ENCODE measurements at regions not wholly inside any gene's neighbourhood (a gene's known extent, or its start where the extent isn't known, plus 50 kb on each side); places are given as distances from the start of the nearest gene placed in this dataset.
"Not testable (repeated sequence)": the region's sequence is repeated elsewhere in the genome, so short reads cannot be mapped to it uniquely, and the experiment has no call there.

DNA sequence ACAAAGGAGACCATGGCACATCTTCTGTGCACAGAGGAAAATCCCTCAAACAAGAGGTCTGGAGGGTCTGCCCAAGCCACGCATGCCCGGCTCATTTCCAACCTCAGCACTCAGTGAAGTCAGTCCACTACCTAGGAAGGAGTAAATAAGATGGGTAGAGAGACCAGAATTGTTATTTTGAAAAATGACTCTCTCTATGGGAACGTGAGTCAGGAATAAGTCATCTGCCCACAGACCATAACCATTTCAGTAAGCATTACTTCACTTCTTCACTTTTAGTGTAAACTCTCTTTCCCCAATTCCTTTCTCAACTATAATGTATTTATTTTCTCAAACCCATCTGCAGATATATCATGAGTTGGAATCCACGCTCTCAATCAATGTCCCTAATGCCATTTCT is 1039.9 kb upstream of the USP15 start:
- DNase-seq (ENCODE audit: low read depth in 1 of 2, low spot score in 1 of 2) = no peak

DNA sequence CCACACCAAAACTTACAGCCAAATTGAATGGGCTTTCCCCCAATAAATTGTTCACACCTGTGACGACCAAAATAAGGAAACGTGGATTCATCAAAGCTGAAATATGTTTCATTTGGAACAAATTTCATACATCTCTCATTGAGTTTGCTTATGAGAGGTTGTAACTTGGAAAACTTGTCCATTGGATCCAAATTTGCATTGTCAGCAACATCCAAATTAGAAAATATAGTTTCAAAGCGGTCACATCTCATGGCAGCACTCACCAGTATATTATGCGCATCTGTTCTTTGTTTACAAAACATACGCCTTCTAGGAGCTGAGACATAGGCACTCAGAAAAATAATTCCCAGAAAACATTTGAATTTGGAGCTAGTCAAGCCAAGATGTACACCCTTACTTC is 1028.2 kb upstream of the USP15 start:
- DNase-seq (ENCODE audit: low read depth in 1 of 2, low spot score in 1 of 2) = no peak

DNA sequence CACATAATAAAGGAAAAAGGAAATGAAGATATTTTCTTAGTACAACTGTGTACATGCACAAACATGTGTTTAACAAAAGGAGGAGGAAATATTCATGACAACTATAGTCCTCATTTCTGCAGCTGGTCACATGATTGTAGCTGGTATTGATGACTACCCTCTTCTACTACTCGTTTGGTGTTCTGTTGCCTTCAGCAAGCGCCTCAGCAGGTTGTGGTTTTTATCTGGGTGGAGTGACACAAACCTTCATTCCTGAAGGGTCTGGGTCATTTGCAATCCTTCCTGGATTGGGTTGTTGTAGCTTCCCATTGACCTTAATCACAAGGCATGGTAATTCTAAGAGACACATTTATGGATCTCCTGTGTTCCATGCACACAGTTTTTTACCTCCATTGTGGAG is 1009.9 kb upstream of the USP15 start:
- DNase-seq (ENCODE audit: low read depth in 1 of 2, low spot score in 1 of 2) = no peak

DNA sequence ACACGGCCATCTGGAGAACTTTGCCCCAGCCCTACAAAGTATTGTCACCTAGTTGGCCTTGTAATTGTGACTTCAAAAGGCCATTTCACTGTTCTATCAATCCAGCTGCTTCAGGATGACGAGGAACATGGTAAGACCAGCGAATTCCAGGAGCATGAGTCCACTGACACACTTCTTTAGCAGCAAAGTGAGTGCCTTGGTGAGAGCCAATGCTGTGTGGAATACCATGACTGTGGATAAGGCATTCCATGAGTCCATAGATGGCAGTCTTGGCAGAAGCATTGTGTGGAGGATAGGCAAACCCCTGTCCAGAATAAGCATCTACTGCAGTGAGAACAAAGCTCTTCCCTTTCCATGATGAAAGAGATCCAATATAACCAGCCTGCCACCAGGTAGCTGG is 1009.1 kb upstream of the USP15 start:
- DNase-seq (ENCODE audit: low read depth in 1 of 2, low spot score in 1 of 2) = no peak

DNA sequence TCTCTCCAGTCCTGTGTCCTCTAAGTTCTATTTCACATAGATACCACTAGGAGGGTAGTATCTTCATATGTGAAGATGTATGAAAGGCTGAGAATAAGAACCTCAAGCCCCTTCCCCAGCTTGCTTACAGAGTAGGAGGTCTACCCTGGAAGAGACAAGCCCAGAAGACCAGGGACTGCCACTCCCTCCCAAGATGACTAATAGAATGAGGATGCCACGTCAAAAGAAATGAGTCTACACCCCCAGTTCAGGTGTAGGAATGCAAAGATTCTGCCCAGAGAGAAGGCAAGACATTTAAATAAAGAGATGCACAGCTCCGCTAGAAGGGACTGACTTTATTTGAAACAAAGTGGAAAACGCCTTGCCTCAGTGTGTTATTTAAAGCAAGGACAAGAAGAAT is 1006.0 kb upstream of the USP15 start:
- DNase-seq (ENCODE audit: low read depth in 1 of 2, low spot score in 1 of 2) = no peak

DNA sequence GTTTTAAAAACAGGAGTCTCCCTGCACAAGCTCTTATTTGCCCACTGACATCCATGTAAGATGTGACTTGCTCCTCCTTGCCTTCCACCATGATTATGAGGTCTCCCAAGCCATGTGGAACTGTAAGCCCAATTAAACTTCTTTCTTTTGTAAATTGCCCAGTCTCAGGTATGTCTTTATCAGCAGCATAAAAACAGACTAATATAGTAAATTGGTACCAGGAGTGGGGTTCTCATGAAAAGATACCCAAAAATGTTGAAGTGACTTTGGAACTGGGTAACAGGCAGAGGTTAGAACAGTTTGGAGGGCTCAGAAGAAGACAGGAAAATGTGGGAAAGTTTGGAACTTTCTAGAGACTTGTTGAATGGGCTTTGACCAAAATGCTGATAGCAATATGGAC is 995.9 kb upstream of the USP15 start:
- DNase-seq (ENCODE audit: low read depth in 1 of 2, low spot score in 1 of 2) = not testable (repeated sequence)

DNA sequence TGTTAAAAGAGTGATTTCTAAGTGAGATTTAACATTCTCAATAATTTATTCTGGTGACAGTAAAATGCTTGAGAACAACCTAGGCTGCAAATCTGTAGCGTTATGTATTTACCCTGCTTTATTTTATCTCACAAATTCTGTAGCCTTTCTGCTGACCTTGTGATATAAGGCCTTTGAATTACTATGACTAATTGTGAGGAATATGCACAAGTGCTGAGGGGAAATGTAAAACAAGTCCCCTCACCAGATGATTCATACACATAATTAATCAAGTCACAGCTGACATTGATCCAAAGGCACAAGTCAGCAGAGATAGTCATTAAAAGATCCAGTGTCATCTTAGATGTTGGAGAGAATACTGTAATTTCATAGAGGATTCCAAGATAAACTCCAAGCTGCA is 992.7 kb upstream of the USP15 start:
- DNase-seq (ENCODE audit: low read depth in 1 of 2, low spot score in 1 of 2) = no peak

DNA sequence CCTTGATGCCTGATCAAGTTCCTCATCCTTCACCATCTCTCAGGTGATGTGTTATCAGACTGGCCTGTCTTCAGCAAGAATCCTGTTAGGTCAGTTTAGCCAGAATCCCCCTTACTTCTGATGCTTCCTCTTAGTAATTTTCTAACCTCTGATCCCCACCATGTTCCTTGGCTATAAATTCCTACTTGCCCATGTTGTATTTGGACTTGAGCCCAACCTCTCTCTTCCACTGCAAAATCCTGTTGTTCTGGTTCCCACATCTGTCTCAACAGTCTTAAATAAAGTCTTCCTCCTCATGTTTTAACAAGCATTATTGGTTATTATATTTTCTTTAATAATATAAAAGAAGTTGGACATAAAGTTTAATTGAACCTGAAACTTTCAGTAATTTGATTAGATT is 987.8 kb upstream of the USP15 start:
- DNase-seq (ENCODE audit: low read depth in 1 of 2, low spot score in 1 of 2) = no peak

DNA sequence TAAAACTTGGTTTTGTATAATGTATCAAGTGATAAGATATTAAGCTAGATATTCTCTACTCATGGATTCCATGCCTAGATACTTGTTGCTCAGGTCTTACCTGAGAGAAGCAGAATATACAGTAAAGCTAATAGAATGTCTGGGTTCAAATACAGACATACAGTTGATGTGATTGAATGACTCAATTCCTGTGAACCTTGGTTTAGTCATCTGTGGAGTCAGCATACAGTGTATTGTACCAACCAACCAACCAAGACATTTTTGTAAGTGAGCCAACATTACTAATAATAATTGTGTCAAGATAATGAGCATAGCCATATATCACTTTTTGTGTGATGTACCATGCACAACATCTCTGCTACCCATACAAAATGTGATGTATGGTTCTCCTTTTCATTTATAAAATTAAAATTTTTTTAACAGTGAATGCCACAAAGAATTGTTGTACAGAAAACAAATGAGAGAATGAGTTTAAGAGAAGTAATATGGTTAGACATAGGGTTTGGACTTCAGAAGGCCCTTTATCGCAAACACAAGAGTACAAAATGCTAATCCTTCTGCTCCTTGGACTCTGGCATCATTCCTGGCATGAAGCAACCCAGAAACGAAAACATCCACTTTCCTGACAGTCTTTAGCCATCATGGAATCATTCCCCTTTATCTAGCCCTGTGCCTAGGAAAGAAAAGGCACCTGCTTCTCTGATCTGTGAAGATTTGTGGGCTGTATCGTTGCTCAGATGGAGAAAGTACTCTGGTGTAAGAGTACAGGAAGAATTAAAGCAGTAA is 977.2 kb upstream of the USP15 start:
- DNase-seq (ENCODE audit: low read depth in 1 of 2, low spot score in 1 of 2) = no peak

DNA sequence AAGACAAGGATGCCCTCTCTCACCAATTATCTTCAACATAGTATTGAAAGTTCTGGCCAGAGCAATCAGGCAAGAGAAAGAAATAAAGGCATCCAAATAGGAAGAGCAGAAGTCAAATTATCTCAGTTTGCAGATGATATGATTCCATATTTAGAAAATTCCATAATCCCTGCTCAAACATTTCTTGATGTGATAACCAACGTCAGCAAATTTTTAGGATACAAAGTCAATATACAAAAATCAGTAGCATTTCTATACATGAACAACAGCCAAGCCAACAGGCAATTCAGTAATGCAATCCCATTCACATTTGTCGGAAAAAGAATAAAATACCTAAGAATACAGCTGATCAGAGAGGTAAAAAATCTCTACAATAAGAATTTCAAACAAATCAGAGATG is 969.7 kb upstream of the USP15 start:
- DNase-seq (ENCODE audit: low read depth in 1 of 2, low spot score in 1 of 2) = no peak

DNA sequence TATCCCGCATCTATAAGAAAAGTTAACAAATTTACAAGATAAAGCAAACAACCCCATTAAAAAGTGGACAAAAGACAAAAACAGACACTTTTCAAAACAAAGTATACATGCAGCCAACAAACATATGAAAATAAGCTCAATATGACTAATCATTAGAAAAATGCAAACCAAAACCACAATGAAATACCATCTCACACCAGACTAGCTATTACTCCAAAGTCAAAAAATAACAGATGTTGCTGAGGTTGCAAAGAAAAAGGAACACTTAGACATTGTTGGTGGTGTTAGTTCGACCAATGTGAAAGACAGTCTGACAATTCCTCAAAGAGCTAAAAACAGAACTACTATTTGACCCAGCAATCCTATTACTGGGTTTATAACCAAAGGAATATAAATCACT is 968.6 kb upstream of the USP15 start:
- DNase-seq (ENCODE audit: low read depth in 1 of 2, low spot score in 1 of 2) = no peak

DNA sequence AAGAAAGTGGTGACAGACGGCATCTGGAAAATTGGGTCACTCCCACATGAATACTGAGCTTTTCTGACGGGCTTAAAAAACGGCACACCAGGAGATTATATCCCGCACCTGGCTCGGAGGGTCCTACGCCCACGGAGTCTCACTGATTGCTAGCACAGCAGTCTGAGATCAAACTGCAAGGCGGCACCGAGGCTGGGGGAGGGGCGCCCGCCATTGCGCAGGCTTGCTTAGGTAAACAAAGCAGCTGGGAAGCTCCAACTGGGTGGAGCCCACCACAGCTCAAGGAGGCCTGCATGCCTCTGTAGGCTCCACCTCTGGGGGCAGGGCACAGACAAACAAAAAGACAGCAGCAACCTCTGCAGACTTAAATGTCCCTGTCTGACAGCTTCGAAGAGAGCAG is 966.2 kb upstream of the USP15 start:
- not testable (repeated sequence) for DNase-seq (ENCODE audit: low read depth in 1 of 2, low spot score in 1 of 2)

DNA sequence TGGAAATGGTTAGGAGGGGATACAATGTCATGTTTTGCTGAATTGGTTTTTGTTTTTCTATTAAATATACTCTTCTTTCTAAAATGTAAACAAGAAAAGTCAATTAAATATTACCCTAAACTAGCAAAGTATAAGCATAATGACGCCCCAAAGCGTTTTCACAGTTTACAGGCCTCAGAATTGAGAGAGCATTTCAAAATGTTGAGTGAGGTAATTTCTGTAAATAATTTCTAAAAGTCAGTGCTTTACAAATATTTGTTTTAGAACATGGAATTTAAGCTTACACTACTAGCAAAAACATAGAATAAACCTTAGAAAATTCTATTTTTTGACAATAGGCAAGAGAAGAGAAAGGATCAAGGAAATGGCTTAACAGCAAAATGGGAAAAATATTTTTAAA is 958.4 kb upstream of the USP15 start:
- DNase-seq (ENCODE audit: low read depth in 1 of 2, low spot score in 1 of 2) = no peak

DNA sequence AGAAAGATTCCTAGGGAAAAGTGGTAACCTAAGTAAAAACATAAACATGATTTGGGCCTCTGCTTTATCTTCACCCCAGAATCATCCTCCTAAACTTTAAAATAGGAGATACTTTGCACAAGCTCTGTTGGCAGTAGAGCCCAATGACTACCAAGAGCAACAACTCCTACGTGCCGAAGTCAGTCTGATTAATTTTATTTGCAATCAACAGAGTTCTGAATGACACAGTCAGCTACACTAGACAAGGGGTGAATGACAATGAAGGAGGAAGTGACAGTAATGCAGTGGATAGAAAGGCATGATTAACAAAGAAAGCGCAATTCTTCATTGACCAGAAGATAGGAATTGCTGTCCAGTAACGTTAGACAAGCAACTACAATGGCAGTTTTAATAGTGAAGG is 957.9 kb upstream of the USP15 start:
- DNase-seq (ENCODE audit: low read depth in 1 of 2, low spot score in 1 of 2) = no peak

DNA sequence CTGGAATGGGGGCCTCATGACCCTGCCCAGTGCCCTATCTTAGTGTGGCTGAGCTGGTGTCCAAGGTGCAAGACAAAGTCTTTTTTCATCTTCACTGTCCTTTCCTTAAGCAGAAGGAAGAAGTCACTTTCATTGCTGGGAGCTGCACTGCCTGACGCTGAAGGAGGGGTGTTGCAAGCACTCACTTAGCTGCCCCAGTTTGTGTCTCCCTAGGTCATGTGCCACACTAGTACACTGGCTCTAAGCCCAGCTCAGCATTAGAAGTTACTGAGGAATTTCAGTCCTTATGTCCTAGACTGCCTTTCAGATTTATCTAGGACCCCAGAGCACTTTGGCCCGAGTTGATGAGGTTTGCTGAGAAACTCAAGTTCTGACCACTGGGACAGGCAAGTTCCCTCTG is 952.0 kb upstream of the USP15 start:
- DNase-seq (ENCODE audit: low read depth in 1 of 2, low spot score in 1 of 2) = no peak

DNA sequence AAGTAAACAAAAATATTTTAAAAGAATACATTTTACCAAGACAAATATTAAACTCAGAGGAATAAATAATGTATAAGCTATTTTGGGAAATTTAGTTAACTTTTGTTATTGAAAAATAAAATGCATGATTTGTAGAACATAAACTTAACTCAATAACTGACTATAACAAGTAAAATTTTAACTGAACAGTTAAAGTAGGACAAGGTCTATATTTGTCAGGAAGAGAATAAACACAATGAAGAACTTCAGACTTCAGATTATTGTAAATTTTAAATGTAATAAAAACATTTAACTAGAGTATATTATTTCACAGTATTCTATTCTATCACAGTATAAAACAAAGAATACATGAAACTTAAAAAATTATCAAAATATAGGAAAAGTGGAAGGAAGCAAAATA is 948.8 kb upstream of the USP15 start:
- no peak for DNase-seq (ENCODE audit: low read depth in 1 of 2, low spot score in 1 of 2)

DNA sequence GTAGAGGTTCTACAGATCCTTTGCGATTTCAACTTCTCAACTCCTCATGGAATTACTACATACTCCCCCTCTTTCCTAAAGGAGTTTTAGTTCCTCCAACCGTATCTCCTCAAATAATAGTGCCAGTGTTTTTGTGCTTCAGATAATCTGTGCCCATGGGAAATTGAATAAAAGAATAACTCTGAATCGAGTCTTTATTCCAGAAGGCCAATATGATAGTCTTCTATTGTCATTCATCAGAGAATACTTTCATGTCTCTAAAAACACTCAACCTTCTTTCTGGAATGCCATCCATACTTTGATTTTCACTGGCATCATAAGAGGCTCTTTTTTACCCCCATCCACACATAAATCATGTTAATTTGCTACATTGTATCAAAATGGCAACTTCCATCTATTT is 911.3 kb upstream of the USP15 start:
- DNase-seq (ENCODE audit: low read depth in 1 of 2, low spot score in 1 of 2) = no peak

DNA sequence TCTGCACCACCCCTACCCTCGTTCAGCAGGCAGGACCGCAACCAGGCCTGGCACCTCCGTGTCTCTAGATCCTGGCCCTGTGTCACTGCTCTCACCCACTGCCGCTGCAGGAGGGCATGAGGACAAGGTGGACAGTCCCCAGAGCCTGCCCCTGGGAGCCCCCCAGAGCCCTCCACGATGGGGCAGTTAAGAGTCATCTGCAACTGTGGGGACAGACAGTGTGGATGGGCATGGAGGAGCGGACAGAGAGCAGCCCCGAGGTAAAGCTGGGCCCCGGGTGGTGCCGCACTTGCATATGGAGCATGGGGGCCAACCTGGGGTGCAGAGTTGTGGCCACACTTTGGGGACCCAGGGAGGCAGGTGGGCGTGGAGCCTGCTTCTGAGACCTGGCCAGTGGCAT is 905.1 kb upstream of the USP15 start:
- DNase-seq (ENCODE audit: low read depth in 1 of 2, low spot score in 1 of 2) = no peak

DNA sequence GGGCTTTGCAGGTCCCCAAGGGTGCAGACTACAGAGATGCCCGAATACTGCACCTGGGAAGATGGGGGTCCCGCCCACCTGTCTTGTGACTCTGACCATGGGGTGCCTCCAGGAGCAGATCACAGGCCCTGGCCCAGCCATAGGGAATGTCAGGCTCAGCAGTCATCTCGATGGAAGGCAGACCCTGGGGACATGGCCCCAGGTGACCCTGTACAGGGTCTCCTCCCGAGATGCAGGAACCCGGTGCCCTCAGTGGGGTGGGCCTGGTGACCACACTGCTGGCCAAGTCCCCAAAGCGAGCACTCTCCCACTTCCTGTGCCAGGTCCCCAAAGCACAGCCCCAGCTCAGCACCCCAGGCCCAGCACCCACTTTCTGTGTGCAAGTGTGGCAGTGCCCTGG is 903.7 kb upstream of the USP15 start:
- DNase-seq (ENCODE audit: low read depth in 1 of 2, low spot score in 1 of 2) = no peak

DNA sequence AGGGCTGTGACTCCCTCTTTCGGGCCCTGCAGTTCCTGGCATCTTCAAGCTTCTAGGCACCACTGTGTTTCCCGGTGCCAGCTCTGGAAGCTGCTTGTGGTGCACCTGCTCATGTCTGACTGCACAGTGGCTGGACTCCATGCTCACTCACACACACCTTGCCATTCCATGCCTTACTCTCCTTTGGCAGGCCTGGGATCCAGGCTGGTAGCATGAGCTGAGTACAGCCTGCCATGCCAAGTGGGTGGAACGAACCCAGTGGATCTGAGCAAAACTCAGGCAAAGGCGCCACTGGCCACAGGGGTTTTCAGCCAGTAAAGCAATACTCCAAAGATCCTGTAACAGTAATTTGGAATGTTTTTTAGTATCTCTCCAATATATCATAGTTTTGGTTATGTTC is 902.7 kb upstream of the USP15 start:
- DNase-seq (ENCODE audit: low read depth in 1 of 2, low spot score in 1 of 2) = no peak

DNA sequence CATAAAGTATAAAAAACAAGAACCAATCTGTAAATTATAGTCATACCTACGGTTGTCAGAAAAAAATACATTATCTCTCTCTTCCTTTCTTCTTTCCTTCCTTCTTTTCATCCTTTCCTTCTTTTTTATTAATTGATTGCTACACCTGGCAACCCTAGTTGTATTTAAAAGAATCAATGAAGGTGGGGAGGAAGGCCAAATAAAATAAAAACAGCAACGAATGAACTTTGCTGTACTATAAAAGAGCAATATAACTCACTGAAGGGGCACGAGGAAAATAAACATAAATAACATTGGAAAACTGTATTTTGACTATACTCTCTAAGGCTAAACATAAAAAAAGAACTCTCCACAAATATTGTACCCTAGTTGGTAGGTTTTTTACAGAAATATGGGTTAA is 898.2 kb upstream of the USP15 start:
- no peak for DNase-seq (ENCODE audit: low read depth in 1 of 2, low spot score in 1 of 2)

DNA sequence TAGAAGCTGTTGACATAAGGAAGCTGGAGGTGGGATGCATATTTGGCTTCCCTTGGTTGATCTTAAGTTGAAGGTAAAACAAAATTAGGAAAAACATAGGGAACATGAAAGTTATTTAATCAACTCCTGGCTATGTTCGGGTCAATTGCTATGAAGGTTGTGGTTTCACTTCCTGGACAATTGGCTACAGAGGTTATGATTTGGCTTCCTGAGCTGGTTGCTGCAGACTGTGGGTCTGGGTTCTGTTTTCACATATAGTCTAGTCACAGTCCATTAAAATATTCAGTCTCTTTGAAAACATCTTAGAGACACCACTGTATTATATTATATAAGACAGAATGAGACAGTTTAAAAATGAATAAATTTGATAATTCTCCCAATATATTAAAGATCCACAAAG is 895.2 kb upstream of the USP15 start:
- DNase-seq (ENCODE audit: low read depth in 1 of 2, low spot score in 1 of 2) = no peak

DNA sequence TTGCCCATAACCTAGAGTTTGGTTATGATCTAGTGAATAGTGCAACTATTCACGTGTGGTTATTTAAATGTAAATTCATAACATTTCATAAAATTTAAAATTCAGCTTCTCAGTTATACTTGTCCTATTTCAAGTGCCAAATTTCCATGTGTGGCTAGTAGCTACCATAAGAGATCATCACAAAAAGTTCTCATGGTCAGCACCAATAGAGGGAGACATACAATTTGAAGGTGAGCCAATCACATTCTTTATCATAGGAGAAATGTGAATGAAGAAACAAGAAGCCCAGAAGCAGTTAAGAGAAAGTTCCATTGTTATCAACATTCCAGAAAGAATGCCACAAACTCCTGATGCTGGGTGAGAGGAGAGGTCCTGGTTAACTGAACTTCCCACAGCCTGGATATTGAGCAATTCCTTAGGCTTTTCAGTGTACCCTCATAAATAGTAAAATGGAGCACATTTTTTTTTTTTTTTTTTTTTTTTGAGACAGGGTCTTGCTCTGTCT is 892.9 kb upstream of the USP15 start:
- DNase-seq (ENCODE audit: low read depth in 1 of 2, low spot score in 1 of 2) = no peak

Measured in activated CD4-positive, alpha-beta T cell treated with anti-CD3 and anti-CD28 coated beads, Interleukin-2, amount 50 U/mL, for 24 hours (primary cell).